Neural progenitor cell (in vitro differentiated cells): ENCODE measurements at regions not wholly inside any gene's neighbourhood (a gene's known extent, or its start where the extent isn't known, plus 50 kb on each side); places are given as distances from the start of the nearest gene placed in this dataset.
"Not testable (repeated sequence)": the region's sequence is repeated elsewhere in the genome, so short reads cannot be mapped to it uniquely, and the experiment has no call there.

Experiments
- DNase-seq: peaks from one replicate; pipeline ENCODE4 v3.0.0-alpha.2; 2016; ENCODE audit warnings: low spot score
- H2AFZ ChIP-seq: fragments of 200-600 bp; sonication (generic); replicated peaks from 2 replicates; pipeline ENCODE4 v1.6.1; 2016; ENCODE audit warnings: antibody characterized with exemption
- H3F3A ChIP-seq: fragments of 200-600 bp; sonication (generic); 2 replicates; pipeline ENCODE4 v1.6.1; 2016; ENCODE audit warnings: antibody characterized with exemption, low read depth
- H3K27ac ChIP-seq: fragments of 200-600 bp; sonication (generic); 2 replicates; pipeline ENCODE4 v1.5.1; 2016; ENCODE audit warnings: mild to moderate bottlenecking
- H3K27me3 ChIP-seq: fragments of 200-600 bp; sonication (generic); 2 replicates; pipeline ENCODE4 v1.6.1; 2016; ENCODE audit warnings: mild to moderate bottlenecking, moderate library complexity
- H3K36me3 ChIP-seq: fragments of 200-600 bp; sonication (generic); 2 replicates; pipeline ENCODE4 v1.5.1; 2016
- H3K4me1 ChIP-seq: fragments of 200-600 bp; sonication (generic); 2 replicates; pipeline ENCODE4 v1.6.1; 2016; ENCODE audit warnings: mixed run types
- H3K4me2 ChIP-seq: fragments of 200-600 bp; sonication (generic); 2 replicates; pipeline ENCODE4 v1.6.1; 2016
- H3K4me3 ChIP-seq: fragments of 200-600 bp; sonication (generic); 2 replicates; pipeline ENCODE4 v1.5.1; 2016
- H3K79me2 ChIP-seq: fragments of 200-600 bp; sonication (generic); 2 replicates; pipeline ENCODE4 v1.6.1; 2016; ENCODE audit warnings: low read depth
- H3K9ac ChIP-seq: fragments of 200-600 bp; sonication (generic); 2 replicates; pipeline ENCODE4 v1.6.1; 2016
- H3K9me3 ChIP-seq: fragments of 200-600 bp; sonication (generic); 2 replicates; pipeline ENCODE4 v1.5.1; 2016; ENCODE audit warnings: low read depth
- H4K20me1 ChIP-seq: fragments of 200-600 bp; sonication (generic); 2 replicates; pipeline ENCODE4 v1.6.1; 2016; ENCODE audit warnings: low read depth
- H3K27ac Mint-ChIP-seq: 3 replicates; pipeline ENCODE4 v1.8.0; 2021; ENCODE audit warnings: mixed read lengths
- H3K27me3 Mint-ChIP-seq: 2 replicates; pipeline ENCODE4 v1.8.0; 2022; ENCODE audit warnings: low read depth, mild to moderate bottlenecking, inconsistent platforms, moderate library complexity, mixed read lengths; ENCODE audit not compliant: insufficient read depth
- H3K36me3 Mint-ChIP-seq: 3 replicates; pipeline ENCODE4 v1.8.0; 2021; ENCODE audit warnings: mixed read lengths
- H3K4me1 Mint-ChIP-seq: 3 replicates; pipeline ENCODE4 v1.8.0; 2021; ENCODE audit warnings: mixed read lengths
- H3K4me3 Mint-ChIP-seq: 3 replicates; pipeline ENCODE4 v1.8.0; 2021; ENCODE audit warnings: mild to moderate bottlenecking, moderate library complexity, mixed read lengths
- H3K9me3 Mint-ChIP-seq: 3 replicates; pipeline ENCODE4 v1.8.0; 2020; ENCODE audit warnings: mixed read lengths
- CTCF ChIP-seq: fragments of 200-600 bp; sonication (generic); IDR thresholded peaks from 2 replicates; pipeline ENCODE4 v1.5.1; 2017; ENCODE audit warnings: antibody characterized with exemption, mild to moderate bottlenecking
- EZH2 ChIP-seq: fragments of 200-600 bp; sonication (generic); IDR thresholded peaks from 2 replicates; pipeline ENCODE4 v1.6.1; 2017; ENCODE audit warnings: antibody characterized with exemption, mild to moderate bottlenecking, moderate library complexity
- EZH2phosphoT487 ChIP-seq: fragments of 200-600 bp; sonication (generic); IDR thresholded peaks from 2 replicates; pipeline ENCODE4 v1.6.1; 2017; ENCODE audit warnings: antibody characterized with exemption

GRCh38 chr21:35191128-35191527 lies 142.0 kb upstream of the RUNX1 start:
- peaks cover 4% of the 10 kb centered on the region for H3K27me3 Mint-ChIP-seq
- H3K36me3 Mint-ChIP-seq: no peaks in the 10 kb centered on the region
- Histone ChIP-seq H3K27me3 (no peaks in the 10 kb centered on the region), H3K79me2 (no peaks in the 10 kb centered on the region), H3K36me3 (no peaks in the 10 kb centered on the region), H2AFZ (no peak overlapping the region), H4K20me1 (no peaks in the 10 kb centered on the region), H3K9ac (no peak overlapping the region), H3K4me3 (no peak overlapping the region), H3F3A (no peaks in the 10 kb centered on the region), H3K9me3 (no peaks in the 10 kb centered on the region), H3K4me1 (no peaks in the 10 kb centered on the region), H3K27ac (no peak overlapping the region), H3K4me2 (no peak overlapping the region)
- peaks cover 1% of the 10 kb centered on the region for H3K9me3 Mint-ChIP-seq
- no peak overlapping the region for H3K4me3 Mint-ChIP-seq
- H3K4me1 Mint-ChIP-seq: peaks cover 17% of the 10 kb centered on the region
- no peak for TF ChIP-seq CTCF
- H3K27ac Mint-ChIP-seq: no peak overlapping the region
- DNase-seq: no peak

GRCh38 chr21:35190201-35190701 lies 141.1 kb upstream of the RUNX1 start:
- no peaks in the 10 kb centered on the region for H3K9me3 Mint-ChIP-seq
- no peaks in the 10 kb centered on the region for H4K20me1 ChIP-seq
- H3K4me3 ChIP-seq: no peak overlapping the region
- H3K27ac ChIP-seq: no peak overlapping the region
- H3K4me1 Mint-ChIP-seq: peaks cover 17% of the 10 kb centered on the region
- H3K36me3 ChIP-seq: no peaks in the 10 kb centered on the region
- H3K9ac ChIP-seq: no peak overlapping the region
- no peaks in the 10 kb centered on the region for H3K79me2 ChIP-seq
- DNase-seq: no peak
- no peaks in the 10 kb centered on the region for H3K9me3 ChIP-seq
- H3K4me3 Mint-ChIP-seq: no peak overlapping the region
- H3K27ac Mint-ChIP-seq: no peak overlapping the region
- H3K27me3 ChIP-seq: no peaks in the 10 kb centered on the region
- no peak overlapping the region for H3K4me2 ChIP-seq
- H3K4me1 ChIP-seq: no peaks in the 10 kb centered on the region
- no peaks in the 10 kb centered on the region for H3F3A ChIP-seq
- H3K36me3 Mint-ChIP-seq: no peaks in the 10 kb centered on the region
- H2AFZ ChIP-seq: no peak overlapping the region
- peaks cover 4% of the 10 kb centered on the region for H3K27me3 Mint-ChIP-seq
- TF ChIP-seq EZH2 (no peak), CTCF (no peak), EZH2phosphoT487 (no peak)

- no peak overlapping the region for H3K4me2 ChIP-seq
- no peaks in the 10 kb centered on the region for H3K27me3 ChIP-seq
- H2AFZ ChIP-seq: no peak overlapping the region
- Mint-ChIP-seq H3K27ac (no peak overlapping the region), H3K9me3 (peaks cover 4% of the 10 kb centered on the region), H3K36me3 (no peaks in the 10 kb centered on the region), H3K4me1 (peaks cover 17% of the 10 kb centered on the region), H3K27me3 (peaks cover 4% of the 10 kb centered on the region), H3K4me3 (no peak overlapping the region)
- no peaks in the 10 kb centered on the region for H3K36me3 ChIP-seq
- H3K4me1 ChIP-seq: no peaks in the 10 kb centered on the region
- no peaks in the 10 kb centered on the region for H4K20me1 ChIP-seq
- no peaks in the 10 kb centered on the region for H3K79me2 ChIP-seq
- H3K27ac ChIP-seq: no peak overlapping the region
- H3K9ac ChIP-seq: no peak overlapping the region
- TF ChIP-seq CTCF (no peak), EZH2 (no peak), EZH2phosphoT487 (no peak)
- no peaks in the 10 kb centered on the region for H3F3A ChIP-seq
- no peak overlapping the region for H3K4me3 ChIP-seq
- DNase-seq: no peak
- no peaks in the 10 kb centered on the region for H3K9me3 ChIP-seq
These were observed 140.2 kb upstream of the RUNX1 start for GRCh38 chr21:35189077-35189863.

GRCh38 chr21:35183389-35183788 lies 134.3 kb upstream of the RUNX1 start:
- H3F3A ChIP-seq, H3K36me3 ChIP-seq, H3K4me1 ChIP-seq, H3K27ac Mint-ChIP-seq, H3K4me3 Mint-ChIP-seq, H3K36me3 Mint-ChIP-seq, H3K27me3 Mint-ChIP-seq, H3K4me3 ChIP-seq, H3K27me3 ChIP-seq, H3K79me2 ChIP-seq, H3K27ac ChIP-seq, H3K9me3 ChIP-seq, DNase-seq, H4K20me1 ChIP-seq, H3K4me1 Mint-ChIP-seq, H3K9me3 Mint-ChIP-seq, H3K9ac ChIP-seq, H3K4me2 ChIP-seq, H2AFZ ChIP-seq: not testable (repeated sequence)
